DND-41 (cell line): ENCODE measurements at regions not wholly inside any gene's neighbourhood (a gene's known extent, or its start where the extent isn't known, plus 50 kb on each side); places are given as distances from the start of the nearest gene placed in this dataset.

Source experiments
- EZH2 ChIP-seq: IDR thresholded peaks from 3 replicates; pipeline ENCODE4 v1.6.1; 2012; ENCODE audit warnings: borderline replicate concordance, low read depth, mild to moderate bottlenecking, moderate library complexity, low read length, inconsistent platforms; ENCODE audit not compliant: severe bottlenecking
- TF ChIP-seq, protein P1 (sequence below): IDR thresholded peaks from 2 replicates; pipeline ENCODE4 v1.5.1; 2012; ENCODE audit warnings: borderline replicate concordance, low read length, moderate library complexity, mild to moderate bottlenecking; ENCODE audit not compliant: poor library complexity, severe bottlenecking; ENCODE audit errors: extremely low read depth

DNA sequence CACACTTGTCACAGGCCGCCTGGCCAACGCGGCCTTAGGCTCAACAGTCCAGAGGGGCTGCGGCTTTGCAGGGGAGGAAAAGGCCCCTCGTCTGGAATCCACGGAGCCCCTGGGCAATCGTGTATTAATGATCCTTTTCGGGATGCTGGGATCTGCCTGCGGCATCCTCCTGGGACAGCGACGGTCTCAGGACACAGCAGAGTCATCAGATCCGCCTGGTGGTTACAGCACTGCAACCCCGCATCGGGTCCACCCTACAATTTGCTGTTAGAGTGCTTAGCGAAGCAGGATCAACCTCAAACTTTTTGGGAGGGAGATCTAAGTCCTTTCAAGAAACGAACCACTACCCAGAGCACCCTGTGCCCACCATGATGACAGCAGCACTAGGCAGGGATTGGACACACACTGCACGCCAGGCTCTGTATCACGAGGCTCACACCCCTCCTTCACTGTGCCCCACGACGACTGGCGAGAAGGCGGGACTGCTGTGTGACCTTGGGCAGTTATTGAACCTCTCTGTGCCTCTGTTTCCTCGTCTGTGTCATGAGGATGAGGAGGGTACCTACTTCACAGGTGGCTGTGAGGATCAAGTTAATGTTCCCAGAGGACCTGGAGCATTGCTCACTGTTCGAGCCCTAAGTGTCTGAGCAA lies 100.4 kb upstream of the COL5A1 start:
- TF ChIP-seq, protein P1, sequence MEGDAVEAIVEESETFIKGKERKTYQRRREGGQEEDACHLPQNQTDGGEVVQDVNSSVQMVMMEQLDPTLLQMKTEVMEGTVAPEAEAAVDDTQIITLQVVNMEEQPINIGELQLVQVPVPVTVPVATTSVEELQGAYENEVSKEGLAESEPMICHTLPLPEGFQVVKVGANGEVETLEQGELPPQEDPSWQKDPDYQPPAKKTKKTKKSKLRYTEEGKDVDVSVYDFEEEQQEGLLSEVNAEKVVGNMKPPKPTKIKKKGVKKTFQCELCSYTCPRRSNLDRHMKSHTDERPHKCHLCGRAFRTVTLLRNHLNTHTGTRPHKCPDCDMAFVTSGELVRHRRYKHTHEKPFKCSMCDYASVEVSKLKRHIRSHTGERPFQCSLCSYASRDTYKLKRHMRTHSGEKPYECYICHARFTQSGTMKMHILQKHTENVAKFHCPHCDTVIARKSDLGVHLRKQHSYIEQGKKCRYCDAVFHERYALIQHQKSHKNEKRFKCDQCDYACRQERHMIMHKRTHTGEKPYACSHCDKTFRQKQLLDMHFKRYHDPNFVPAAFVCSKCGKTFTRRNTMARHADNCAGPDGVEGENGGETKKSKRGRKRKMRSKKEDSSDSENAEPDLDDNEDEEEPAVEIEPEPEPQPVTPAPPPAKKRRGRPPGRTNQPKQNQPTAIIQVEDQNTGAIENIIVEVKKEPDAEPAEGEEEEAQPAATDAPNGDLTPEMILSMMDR, result no peak
- TF ChIP-seq EZH2, result no peak
